Endodermal cell (in vitro differentiated cells): ENCODE measurements at regions not wholly inside any gene's neighbourhood (a gene's known extent, or its start where the extent isn't known, plus 50 kb on each side); places are given as distances from the start of the nearest gene placed in this dataset.

Experiments used
- DNase-seq: peaks from one replicate; pipeline ENCODE4 v3.0.0-alpha.2; 2017
- H3K27ac ChIP-seq: 2 replicates; pipeline ENCODE4 v1.5.1; 2013; ENCODE audit warnings: mild to moderate bottlenecking, low read depth, low read length, moderate library complexity
- H3K27me3 ChIP-seq: 2 replicates; pipeline ENCODE4 v1.6.1; 2013; ENCODE audit warnings: mild to moderate bottlenecking, low read length, moderate library complexity; ENCODE audit not compliant: insufficient read depth, control insufficient read depth, poor library complexity, severe bottlenecking
- H3K36me3 ChIP-seq: 2 replicates; pipeline ENCODE4 v1.7.0; 2013; ENCODE audit warnings: mild to moderate bottlenecking, low read length, moderate library complexity; ENCODE audit not compliant: control insufficient read depth, insufficient read depth
- H3K4me1 ChIP-seq: one replicate; pipeline ENCODE4 v1.7.0; 2013; ENCODE audit warnings: low read length; ENCODE audit not compliant: control insufficient read depth, insufficient read depth
- H3K4me3 ChIP-seq: 2 replicates; pipeline ENCODE4 v1.5.1; 2013; ENCODE audit warnings: mild to moderate bottlenecking, low read length, moderate library complexity
- H3K9ac ChIP-seq: 2 replicates; pipeline ENCODE4 v1.6.1; 2013; ENCODE audit warnings: mild to moderate bottlenecking, low read length, moderate library complexity; ENCODE audit not compliant: poor library complexity, severe bottlenecking; ENCODE audit errors: extremely low read depth
- H3K9me3 ChIP-seq: 2 replicates; pipeline ENCODE4 v1.6.1; 2013; ENCODE audit warnings: mild to moderate bottlenecking, low read length, moderate library complexity; ENCODE audit not compliant: control insufficient read depth
- H3K27ac Mint-ChIP-seq: 2 replicates; pipeline ENCODE4 v1.8.0; 2020; ENCODE audit warnings: mixed read lengths
- H3K27me3 Mint-ChIP-seq: 2 replicates; pipeline ENCODE4 v1.8.0; 2021; ENCODE audit warnings: mild to moderate bottlenecking, mixed read lengths; ENCODE audit not compliant: insufficient read depth
- H3K36me3 Mint-ChIP-seq: 2 replicates; pipeline ENCODE4 v1.8.0; 2020; ENCODE audit warnings: low read depth, mixed read lengths
- H3K4me1 Mint-ChIP-seq: 2 replicates; pipeline ENCODE4 v1.8.0; 2020; ENCODE audit warnings: mixed read lengths
- H3K4me3 Mint-ChIP-seq: 2 replicates; pipeline ENCODE4 v1.8.0; 2020; ENCODE audit warnings: mild to moderate bottlenecking, moderate library complexity, mixed read lengths
- H3K9me3 Mint-ChIP-seq: 2 replicates; pipeline ENCODE4 v1.8.0; 2020; ENCODE audit warnings: mild to moderate bottlenecking, mixed read lengths
- WGBS, 2 experiments: methylation state at CpG; one replicate each; pipeline versions ENCODE4 v1.1.5 to v1.1.7; 2013; ENCODE audit warnings: missing lambda C conversion rate in 2 of 2, mixed read lengths in 1 of 2; ENCODE audit not compliant: insufficient coverage in 1 of 2, insufficient read length in 1 of 2; 5-methylcytosine and 5-hydroxymethylcytosine counted together
- TF ChIP-seq, protein P1 (sequence below): fragments of 200-600 bp; sonication (generic); conservative IDR thresholded peaks from 2 replicates; pipeline ENCODE4 v1.5.0; 2021; ENCODE audit warnings: antibody characterized with exemption, mild to moderate bottlenecking

DNA sequence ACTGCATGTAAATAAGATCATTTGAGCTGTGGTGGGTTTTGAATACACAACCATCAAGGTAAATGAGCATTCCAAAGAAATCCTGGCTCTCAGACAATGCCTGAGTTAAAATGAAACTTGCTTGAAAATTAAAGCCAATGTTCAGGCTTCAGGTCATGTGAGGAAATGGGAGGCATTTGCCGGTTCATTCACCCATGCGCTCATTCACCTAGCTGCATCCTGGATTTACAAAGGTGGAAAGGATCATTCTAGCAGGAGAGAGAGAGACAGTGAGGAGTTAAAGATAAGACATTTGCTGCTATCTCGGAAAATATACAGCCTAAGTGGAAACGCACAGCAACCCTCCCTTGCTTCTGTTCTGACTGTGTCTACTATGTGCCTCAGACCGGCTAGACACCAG lies 143.8 kb upstream of the KLF4 start:
- no peak for DNase-seq
- H3K27ac Mint-ChIP-seq = no peak overlapping the region
- Histone ChIP-seq H3K36me3 (no peaks in the 10 kb centered on the region), H3K4me1 (no peaks in the 10 kb centered on the region), H3K27ac (no peak overlapping the region), H3K4me3 (no peak overlapping the region), H3K27me3 (peaks cover 44% of the 10 kb centered on the region), H3K9ac (no peak overlapping the region), H3K9me3 (no peaks in the 10 kb centered on the region)
- TF ChIP-seq, protein P1, sequence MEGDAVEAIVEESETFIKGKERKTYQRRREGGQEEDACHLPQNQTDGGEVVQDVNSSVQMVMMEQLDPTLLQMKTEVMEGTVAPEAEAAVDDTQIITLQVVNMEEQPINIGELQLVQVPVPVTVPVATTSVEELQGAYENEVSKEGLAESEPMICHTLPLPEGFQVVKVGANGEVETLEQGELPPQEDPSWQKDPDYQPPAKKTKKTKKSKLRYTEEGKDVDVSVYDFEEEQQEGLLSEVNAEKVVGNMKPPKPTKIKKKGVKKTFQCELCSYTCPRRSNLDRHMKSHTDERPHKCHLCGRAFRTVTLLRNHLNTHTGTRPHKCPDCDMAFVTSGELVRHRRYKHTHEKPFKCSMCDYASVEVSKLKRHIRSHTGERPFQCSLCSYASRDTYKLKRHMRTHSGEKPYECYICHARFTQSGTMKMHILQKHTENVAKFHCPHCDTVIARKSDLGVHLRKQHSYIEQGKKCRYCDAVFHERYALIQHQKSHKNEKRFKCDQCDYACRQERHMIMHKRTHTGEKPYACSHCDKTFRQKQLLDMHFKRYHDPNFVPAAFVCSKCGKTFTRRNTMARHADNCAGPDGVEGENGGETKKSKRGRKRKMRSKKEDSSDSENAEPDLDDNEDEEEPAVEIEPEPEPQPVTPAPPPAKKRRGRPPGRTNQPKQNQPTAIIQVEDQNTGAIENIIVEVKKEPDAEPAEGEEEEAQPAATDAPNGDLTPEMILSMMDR = no peak
- H3K4me3 Mint-ChIP-seq = no peak overlapping the region
- peaks cover 32% of the 10 kb centered on the region for H3K4me1 Mint-ChIP-seq
- H3K9me3 Mint-ChIP-seq = no peaks in the 10 kb centered on the region
- 83 to 89% methylated on average over 4 to 5 of the region's 5 CpGs for WGBS, 2 experiments
- H3K36me3 Mint-ChIP-seq = no peaks in the 10 kb centered on the region
- peaks cover 54% of the 10 kb centered on the region for H3K27me3 Mint-ChIP-seq

DNA sequence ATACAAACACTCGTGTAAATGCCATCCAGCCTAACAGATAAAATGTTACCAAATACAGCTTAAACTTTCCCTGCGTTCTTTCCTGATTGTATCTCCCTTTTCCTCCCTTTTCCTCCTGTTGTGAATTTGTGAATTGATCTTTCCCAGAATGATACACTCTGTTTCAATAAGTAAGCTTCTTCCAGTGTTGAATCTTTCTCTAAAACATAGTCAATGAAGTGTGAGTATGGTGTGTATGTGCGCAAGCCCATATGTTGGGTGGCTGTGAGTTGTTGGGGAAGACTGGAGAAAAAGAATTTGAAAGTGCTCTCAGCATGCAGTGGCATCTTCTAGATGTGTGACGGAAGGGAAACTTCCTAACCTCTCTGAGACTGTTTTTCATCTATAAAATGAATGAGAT lies 143.1 kb upstream of the KLF4 start:
- Mint-ChIP-seq H3K4me3 (no peak overlapping the region), H3K27me3 (peaks cover 56% of the 10 kb centered on the region), H3K27ac (no peak overlapping the region), H3K4me1 (peaks cover 38% of the 10 kb centered on the region), H3K36me3 (no peaks in the 10 kb centered on the region), H3K9me3 (no peaks in the 10 kb centered on the region)
- no peak for DNase-seq
- Histone ChIP-seq H3K9me3 (no peaks in the 10 kb centered on the region), H3K27me3 (peaks cover 49% of the 10 kb centered on the region), H3K9ac (no peak overlapping the region), H3K4me1 (no peaks in the 10 kb centered on the region), H3K27ac (no peak overlapping the region), H3K36me3 (no peaks in the 10 kb centered on the region), H3K4me3 (no peak overlapping the region)
- WGBS, 2 experiments = 78 to 100% methylated on average over 4 of the region's 4 CpGs
- TF ChIP-seq, protein P1 = no peak

DNA sequence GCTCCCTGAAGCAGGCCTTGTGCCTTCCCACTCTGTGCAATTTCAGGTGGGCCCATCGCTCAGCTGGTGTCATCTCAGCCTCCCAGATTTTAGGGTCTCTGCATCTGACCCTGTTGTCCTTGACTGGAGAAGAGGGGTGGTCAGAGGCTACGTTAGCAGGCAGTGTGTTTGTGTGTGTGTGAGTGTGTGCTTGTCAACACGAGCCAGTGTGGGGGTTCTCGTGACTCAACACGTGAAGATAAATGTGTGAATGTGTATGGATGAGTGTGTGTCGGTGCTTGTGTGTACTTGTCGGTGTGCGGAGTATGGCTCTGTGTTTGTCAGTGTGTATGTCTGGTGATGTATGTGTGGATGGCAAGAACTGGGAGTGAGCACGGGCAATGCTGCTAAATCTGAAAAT lies 142.6 kb upstream of the KLF4 start:
- TF ChIP-seq, protein P1 = no peak
- Mint-ChIP-seq H3K36me3 (no peaks in the 10 kb centered on the region), H3K4me1 (peaks cover 38% of the 10 kb centered on the region), H3K4me3 (no peak overlapping the region), H3K27ac (no peak overlapping the region), H3K27me3 (peaks cover 56% of the 10 kb centered on the region), H3K9me3 (no peaks in the 10 kb centered on the region)
- Histone ChIP-seq H3K4me1 (no peaks in the 10 kb centered on the region), H3K36me3 (no peaks in the 10 kb centered on the region), H3K9ac (no peak overlapping the region), H3K4me3 (no peak overlapping the region), H3K27me3 (peaks cover 49% of the 10 kb centered on the region), H3K27ac (no peak overlapping the region), H3K9me3 (no peaks in the 10 kb centered on the region)
- 87 to 95% methylated on average over 3 to 8 of the region's 9 CpGs for WGBS, 2 experiments
- no peak for DNase-seq
